DMS153 treated with DMSO at 0.1 percent for 48 hours (cell line): ENCODE measurements at regions not wholly inside any gene's neighbourhood (a gene's known extent, or its start where the extent isn't known, plus 50 kb on each side); places are given as distances from the start of the nearest gene placed in this dataset.

Experiments used
- DNase-seq: peaks from one replicate; lab custom pipeline; 2025; ENCODE audit not compliant: unreplicated experiment; lab: John Stamatoyannopoulos, UW

DNA sequence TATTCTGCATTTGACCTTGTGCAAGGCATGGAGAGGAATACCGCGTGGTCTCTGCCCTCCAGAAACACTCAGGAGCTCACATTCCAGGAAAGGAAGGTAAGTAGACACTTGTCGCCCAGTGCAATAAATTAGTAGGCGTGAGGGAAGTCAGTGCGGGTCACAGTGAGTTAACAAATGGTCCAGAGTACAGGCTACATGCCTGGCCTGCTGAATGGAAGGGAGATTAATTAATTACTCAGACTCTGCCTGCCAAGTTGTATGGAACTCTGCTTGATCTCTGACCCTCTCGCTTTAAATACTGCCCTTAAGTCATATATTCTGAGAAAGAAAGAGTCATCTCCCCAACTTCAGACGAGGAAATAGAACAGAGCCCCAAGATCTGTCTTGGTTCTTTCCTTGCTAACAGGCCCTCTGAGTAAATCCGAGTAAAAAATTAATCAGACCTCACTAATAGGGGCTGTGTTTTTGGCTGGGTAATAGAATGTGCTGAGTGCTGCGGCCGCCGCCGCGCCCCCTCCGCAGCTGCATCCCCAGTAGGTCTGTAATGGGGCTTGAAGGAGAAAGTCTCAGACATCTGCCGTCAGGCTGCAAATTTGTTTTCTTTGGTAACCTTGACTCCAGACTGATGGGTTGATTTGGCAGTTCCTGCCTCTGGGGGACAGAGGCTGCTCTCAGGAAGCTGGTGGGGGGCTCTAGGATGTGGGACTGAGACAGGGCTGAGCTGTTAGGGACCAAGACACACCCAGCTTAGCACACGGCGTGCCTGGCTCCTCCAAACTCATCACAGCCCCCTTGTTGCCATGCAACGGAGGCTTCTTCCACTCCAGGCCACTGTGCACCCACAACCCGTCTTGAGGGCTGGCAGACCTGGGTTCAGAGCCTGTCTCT is 144.4 kb downstream of the NSG2 start:
- DNase-seq: no peak

- DNase-seq: no peak
Measured at GRCh38 chr5:174191076-174191475, 145.6 kb downstream of the NSG2 start.

DNA sequence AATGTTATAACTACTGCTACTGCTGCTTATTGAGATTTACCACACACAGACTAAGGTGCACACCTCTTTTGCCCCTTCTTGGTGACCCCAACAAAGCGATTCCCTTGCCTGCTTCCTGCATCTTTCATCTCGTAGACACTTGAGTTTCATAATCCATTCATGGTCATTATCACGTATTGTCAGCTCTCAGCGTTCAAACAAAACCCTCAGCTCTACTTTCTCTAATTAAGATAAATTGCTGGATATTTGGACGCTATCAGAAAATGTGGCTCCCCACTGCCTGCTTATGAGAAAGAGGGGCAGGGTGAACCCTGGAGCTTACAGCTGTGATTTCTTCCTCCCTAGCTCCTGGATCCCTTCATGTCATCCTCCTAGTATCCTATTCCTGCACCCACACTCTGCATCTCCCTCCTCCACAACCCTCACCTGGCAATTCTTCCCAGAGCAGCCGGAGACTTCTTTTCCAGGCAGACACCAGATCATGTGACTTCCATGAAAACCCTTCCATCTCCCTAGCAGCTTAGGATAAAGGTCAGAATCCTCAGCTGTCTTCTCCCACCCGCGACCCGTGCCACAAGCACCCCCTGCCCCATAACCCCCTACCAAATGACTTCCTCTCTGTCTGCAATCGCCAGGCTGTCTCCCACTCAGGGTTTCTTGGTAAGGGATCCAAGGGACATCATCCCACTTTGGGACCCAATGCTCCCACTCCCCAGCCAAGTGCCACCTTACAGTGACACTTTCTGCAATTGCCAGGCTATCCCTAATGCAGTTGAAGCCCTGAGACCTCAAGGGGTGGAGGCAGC is 146.5 kb downstream of the NSG2 start:
- no peak for DNase-seq

DNA sequence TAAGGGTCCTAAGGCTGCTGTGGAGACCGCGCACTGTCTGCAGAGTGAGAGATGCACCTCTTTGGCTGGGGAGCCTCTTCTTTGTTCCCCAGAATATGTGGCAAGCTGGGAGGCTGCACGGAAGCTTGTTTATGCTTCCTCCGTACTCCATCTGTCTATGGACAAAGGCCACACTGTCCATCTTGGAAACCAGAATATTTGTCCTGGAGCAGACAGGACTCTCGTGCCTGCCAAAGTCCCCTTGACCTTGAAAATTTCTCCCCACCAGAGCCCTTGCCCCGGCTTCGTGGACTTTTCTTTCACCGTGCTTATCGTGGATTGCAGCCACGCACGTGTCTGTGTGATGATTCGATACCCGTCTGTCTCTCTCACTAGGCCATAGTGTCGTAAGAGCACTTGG is 147.4 kb downstream of the NSG2 start:
- DNase-seq: no peak

- no peak for DNase-seq
Measured at GRCh38 chr5:174195517-174195916, 150.0 kb downstream of the NSG2 start.

DNA sequence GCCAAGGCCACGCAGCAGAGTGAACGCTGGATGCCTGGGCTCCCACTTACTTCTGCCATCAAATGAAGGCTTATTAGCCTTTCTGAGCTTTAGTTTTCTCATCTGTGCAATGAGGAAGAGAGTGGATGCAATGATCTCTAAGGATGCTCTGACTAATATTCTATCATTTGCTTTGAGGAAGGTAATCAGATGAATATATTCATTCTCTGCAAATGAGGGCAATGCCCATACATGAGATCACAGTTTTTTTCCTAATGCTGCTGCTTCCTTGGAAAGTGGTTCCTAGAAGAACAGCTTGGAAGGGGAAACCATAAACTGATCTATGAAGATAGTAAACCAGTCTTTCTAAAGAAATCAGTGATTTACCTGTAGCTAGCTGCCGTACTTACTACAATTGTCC is 152.4 kb downstream of the NSG2 start:
- DNase-seq: no peak

DNA sequence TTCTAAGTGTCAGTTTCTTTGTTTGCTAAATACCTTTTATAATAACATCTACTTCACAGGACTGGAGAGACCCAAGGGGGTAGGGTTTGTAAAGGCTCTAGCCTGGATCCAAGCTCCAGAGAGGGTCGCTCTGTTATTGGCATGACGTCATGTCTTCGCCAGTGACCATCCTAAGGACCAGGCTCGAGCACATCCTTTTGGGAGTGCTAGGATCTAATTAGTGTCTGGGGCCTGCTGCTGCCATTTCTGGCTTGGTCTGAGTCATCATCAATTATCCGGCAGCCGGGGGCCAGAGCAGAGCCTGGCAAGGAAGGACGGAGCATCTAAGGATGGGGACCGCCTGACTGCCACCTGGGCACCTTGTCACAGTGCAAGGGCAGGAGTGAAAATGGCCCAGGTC is 153.0 kb downstream of the NSG2 start:
- DNase-seq: no peak

- no peak for DNase-seq
Measured at GRCh38 chr5:174202996-174203395, 157.5 kb downstream of the NSG2 start.

DNA sequence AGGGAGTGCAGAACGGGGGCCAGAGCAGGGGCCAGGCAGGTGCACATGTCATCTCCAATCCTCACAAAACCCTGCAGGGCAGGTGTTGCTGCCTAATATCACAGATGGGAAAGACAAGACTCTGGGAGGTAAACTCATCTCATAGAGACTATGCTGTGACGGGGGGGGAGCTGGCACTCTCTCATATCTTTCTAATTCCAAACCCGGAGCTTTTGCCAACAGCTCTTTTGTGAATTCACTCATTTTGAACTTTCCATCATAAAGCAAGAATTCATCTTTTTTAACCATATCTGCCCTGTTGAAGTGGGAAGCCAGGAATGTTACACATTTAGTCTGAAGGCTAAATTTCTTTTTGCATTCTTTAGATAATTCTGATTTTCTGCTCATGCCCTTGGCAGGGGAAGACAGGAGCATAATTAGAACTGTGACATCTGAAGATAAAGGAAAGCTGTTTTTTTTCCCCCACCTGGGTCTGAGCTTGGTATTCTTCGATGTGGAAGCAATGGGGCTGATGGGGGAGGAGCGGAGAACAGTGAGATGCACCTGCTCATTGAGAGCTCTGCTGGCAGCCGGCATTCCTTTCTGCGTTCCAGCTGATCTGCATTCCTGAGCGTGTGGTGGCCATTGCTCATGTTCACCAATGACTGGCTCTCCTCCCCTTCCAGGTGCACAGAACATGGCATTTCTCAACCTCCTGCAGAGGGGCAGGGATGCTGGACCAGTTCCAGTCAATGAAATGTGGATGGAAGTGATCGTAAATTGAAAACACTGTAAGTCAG is 159.2 kb downstream of the NSG2 start:
- no peak for DNase-seq

- no peak for DNase-seq
Measured at GRCh38 chr5:174205939-174206338, 160.4 kb downstream of the NSG2 start.

DNA sequence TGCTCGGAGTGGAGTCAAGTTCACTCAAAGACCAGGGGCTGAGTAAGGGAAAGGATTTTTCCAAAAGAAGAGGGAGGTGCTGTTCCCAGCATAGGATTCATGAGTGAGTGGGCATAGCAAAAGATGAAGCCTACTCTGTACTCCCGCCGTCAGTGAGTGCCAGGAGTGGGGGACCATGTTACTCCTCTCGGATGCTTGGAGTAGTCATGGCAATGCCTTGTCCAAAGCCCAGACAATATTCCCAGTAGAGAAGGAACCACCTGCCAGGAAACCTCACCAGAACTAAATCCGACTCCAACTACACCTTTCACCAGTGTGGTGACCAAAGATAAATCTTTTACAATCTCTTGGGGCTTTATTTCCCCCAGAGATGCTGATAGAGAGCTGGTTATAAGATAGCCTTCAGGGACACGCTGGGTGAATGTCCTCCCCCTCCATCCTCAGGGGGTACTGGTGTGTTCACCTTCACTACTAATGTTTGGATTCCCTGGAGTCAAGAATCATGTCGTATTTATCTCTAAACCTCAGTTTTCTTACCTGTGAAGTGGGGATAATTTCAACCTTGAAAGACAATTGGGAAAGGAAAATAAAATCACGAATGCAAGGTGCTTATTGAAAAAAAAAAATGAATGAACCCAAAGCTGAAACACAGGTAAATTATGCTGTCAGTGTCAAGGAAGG is 165.2 kb downstream of the NSG2 start:
- DNase-seq: no peak

- DNase-seq: no peak
Measured at GRCh38 chr5:174211277-174211626, 165.7 kb downstream of the NSG2 start.

GRCh38 chr5:174217527-174217926 is 172.0 kb downstream of the NSG2 start:
- no peak for DNase-seq

DNA sequence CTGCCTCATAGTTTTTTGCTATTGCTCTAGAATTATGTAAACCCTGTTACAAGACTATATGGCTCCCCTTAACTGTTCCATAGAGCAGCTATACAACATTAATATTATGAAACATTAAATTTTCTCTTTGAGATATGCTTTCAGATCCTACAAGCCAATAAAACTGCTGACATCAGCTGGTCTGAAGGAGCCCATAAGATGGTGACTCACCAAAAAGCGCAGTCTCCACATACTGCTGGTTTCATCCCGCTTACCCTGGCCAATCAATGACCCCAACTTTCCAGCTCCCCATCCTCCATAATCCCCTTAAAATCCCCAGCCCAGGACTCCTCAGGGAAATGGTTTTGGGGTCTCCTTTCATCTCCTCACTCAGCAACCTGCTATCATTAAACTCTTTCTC is 172.7 kb downstream of the NSG2 start:
- no peak for DNase-seq

DNA sequence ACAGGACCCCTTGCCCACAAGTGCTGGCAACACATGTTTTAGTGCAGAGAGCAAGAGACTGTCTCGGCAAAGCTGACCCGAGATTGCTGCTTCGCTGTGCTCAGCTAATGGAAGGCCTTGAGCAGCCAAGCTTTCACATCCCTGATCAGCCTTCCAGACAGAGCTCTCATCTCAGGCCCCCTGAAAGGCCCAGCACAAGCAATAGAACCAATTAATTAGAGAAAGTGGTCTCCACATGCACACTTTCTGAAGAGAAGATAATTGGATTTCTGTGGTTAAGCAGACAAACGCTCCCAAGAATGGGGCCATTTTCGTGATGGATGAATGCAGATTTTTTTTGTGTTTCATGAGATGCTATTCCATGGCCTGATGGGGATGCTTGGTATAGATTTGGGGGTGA is 174.9 kb downstream of the NSG2 start:
- DNase-seq: no peak

- no peak for DNase-seq
Measured at GRCh38 chr5:174221436-174221835, 175.9 kb downstream of the NSG2 start.

GRCh38 chr5:174221946-174222345 is 176.4 kb downstream of the NSG2 start:
- no peak for DNase-seq

DNA sequence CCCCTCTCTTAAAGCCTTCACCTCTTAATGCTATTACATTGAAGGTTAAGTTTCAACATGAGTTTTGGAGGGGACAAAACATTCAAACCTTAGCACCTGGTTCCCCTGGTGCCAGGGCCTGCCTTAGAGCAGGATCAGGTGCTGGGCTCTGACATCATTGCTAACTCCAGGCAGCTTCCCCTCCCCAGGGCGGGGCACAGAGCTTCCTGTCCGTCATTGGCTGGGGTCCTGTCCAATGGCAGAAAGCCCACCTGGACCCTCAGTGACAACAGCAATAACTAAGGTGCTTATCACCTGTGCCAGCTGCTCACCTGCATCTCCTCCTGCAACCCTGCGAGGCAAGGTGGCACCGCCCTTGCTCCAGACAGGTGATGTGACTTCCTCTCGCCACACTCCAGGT is 177.4 kb downstream of the NSG2 start:
- peak; percentile 6 for DNase-seq

DNA sequence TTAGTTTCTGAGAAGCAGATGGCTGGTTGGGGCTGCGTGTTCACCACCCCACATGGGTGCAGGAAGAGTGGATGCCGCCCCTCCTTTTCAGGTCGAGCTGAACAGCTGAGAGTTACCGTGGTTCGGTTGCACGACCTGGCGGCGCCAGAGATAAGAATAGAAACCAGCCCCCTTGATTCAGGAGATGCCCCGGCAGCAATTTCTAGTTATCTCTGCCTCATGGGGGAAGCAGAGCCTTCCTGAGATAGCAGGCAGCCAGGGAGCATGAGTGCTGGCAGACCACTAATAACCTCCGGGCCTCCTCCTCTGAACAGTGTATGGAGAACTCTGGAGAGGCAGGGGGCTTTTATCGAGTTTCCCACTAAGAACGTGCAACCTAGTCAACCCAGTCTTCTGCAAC is 177.8 kb downstream of the NSG2 start:
- no peak for DNase-seq

- DNase-seq: no peak
Measured at GRCh38 chr5:174229068-174229467, 183.6 kb downstream of the NSG2 start.
